SU-DHL-6 (cell line): ENCODE measurements at regions not wholly inside any gene's neighbourhood (a gene's known extent, or its start where the extent isn't known, plus 50 kb on each side); places are given as distances from the start of the nearest gene placed in this dataset.

Experiments used
- EZH2phosphoT487 ChIP-seq: fragments of 200-600 bp; sonication (generic), shearing (Covaris generic); conservative IDR thresholded peaks from 2 replicates; pipeline ENCODE4 v1.6.1; 2018; ENCODE audit warnings: mild to moderate bottlenecking, antibody characterized with exemption, low read length, moderate library complexity, mixed read lengths
- TF ChIP-seq, protein P1 (sequence below): fragments of 200-600 bp; sonication (generic); IDR thresholded peaks from one replicate; pipeline ENCODE4 v1.5.1; 2017; ENCODE audit warnings: antibody characterized with exemption, mild to moderate bottlenecking, low read length, moderate library complexity; ENCODE audit not compliant: insufficient read depth, poor library complexity, severe bottlenecking

DNA sequence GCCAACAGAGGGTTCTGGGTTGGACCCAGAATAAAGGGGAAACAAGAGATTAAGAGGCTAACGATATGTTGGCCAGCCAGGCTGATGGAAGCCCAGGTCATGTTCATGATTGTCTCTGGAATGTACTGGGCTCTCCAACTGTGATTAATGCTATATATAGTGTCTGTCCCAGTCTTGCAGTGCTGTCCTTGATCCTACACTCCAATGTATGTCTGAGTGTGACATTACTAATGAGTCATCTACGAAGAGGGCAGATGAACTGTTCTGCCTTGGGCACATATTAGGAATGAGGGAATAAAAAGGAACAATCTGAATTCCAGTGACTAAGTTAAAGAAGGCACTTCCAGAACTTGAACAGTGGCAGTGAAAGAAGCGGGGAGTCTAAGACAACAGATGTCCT, 142.1 kb downstream of the PDGFRA start:
- TF ChIP-seq, protein P1, sequence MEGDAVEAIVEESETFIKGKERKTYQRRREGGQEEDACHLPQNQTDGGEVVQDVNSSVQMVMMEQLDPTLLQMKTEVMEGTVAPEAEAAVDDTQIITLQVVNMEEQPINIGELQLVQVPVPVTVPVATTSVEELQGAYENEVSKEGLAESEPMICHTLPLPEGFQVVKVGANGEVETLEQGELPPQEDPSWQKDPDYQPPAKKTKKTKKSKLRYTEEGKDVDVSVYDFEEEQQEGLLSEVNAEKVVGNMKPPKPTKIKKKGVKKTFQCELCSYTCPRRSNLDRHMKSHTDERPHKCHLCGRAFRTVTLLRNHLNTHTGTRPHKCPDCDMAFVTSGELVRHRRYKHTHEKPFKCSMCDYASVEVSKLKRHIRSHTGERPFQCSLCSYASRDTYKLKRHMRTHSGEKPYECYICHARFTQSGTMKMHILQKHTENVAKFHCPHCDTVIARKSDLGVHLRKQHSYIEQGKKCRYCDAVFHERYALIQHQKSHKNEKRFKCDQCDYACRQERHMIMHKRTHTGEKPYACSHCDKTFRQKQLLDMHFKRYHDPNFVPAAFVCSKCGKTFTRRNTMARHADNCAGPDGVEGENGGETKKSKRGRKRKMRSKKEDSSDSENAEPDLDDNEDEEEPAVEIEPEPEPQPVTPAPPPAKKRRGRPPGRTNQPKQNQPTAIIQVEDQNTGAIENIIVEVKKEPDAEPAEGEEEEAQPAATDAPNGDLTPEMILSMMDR, result no peak
- no peak for TF ChIP-seq EZH2phosphoT487
